HEK293 (cell line): ENCODE measurements at regions not wholly inside any gene's neighbourhood (a gene's known extent, or its start where the extent isn't known, plus 50 kb on each side); places are given as distances from the start of the nearest gene placed in this dataset.

Experiments used
- CTCF ChIA-PET: fragments of 350-600 bp; formaldehyde crosslinking; extraction: SDS; loops from one replicate; lab custom pipeline; 2021; ENCODE audit warnings: antibody characterized with exemption; lab: Yijun Ruan, JAX
- POLR2A ChIA-PET: fragments of 300-600 bp; formaldehyde crosslinking; extraction: SDS; loops from one replicate; lab custom pipeline; 2020; ENCODE audit warnings: antibody characterized with exemption, inconsistent platforms; lab: Yijun Ruan, JAX
- H3K27ac ChIP-seq: fragments of 200-500 bp; sonication (Bioruptor generic); 2 replicates; pipeline ENCODE4 v1.5.1; 2014; ENCODE audit warnings: low read depth, low read length, control low read depth, inconsistent platforms; ENCODE audit errors: extremely low read depth
- H3K36me3 ChIP-seq, 2 experiments: fragments of 200-500 bp in 1 of 2; sonication (Bioruptor generic) in 1 of 2; 1 replicate in 1 of 2; 2 replicates in 1 of 2; pipeline ENCODE4 v1.5.1; 2014 to 2017; ENCODE audit warnings: inconsistent platforms in 2 of 2, low read length in 2 of 2; ENCODE audit not compliant: control insufficient read depth in 2 of 2, insufficient read depth in 1 of 2
- H3K4me1 ChIP-seq: fragments of 200-500 bp; sonication (Bioruptor generic); 2 replicates; pipeline ENCODE4 v1.5.1; 2014; ENCODE audit warnings: mild to moderate bottlenecking, low read length, inconsistent platforms; ENCODE audit not compliant: control insufficient read depth, insufficient read depth
- H3K4me3 ChIP-seq: 2 replicates; pipeline ENCODE4 v1.5.1; 2011; ENCODE audit warnings: low read depth, mild to moderate bottlenecking, control low read depth, low read length, moderate library complexity
- H3K9me3 ChIP-seq: fragments of 200-500 bp; sonication (Bioruptor generic); 2 replicates; pipeline ENCODE4 v1.5.1; 2014; ENCODE audit warnings: low read depth, low read length, inconsistent platforms; ENCODE audit not compliant: control insufficient read depth, insufficient read depth
- BCL11A ChIP-seq: fragments of 450-650 bp; formaldehyde crosslinking; IDR thresholded peaks from 2 replicates; pipeline ENCODE4 v1.5.1; 2016; ENCODE audit warnings: low read depth, missing biosample characterization, missing genetic modification characterization
- ELK4 ChIP-seq: IDR thresholded peaks from 2 replicates; pipeline ENCODE4 v1.6.1; 2011; ENCODE audit warnings: mild to moderate bottlenecking, low read depth, low read length, borderline replicate concordance
- KLF10 ChIP-seq: fragments of 450-650 bp; IDR thresholded peaks from 2 replicates; pipeline ENCODE4 v1.5.1; 2018; ENCODE audit warnings: missing biosample characterization, mild to moderate bottlenecking, missing genetic modification characterization
- ZNF202 ChIP-seq: fragments of 450-650 bp; formaldehyde crosslinking; IDR thresholded peaks from 2 replicates; pipeline ENCODE4 v1.5.1; 2016; ENCODE audit warnings: missing biosample characterization, missing genetic modification characterization, borderline replicate concordance
- ZNF211 ChIP-seq: fragments of 450-650 bp; formaldehyde crosslinking; IDR thresholded peaks from 2 replicates; pipeline ENCODE4 v1.5.1; 2016; ENCODE audit warnings: low read depth, missing biosample characterization, missing genetic modification characterization
- ZNF354C ChIP-seq: fragments of 450-650 bp; formaldehyde crosslinking; IDR thresholded peaks from 2 replicates; pipeline ENCODE4 v1.5.1; 2016; ENCODE audit warnings: missing biosample characterization, missing genetic modification characterization, low read depth, borderline replicate concordance
- ZNF404 ChIP-seq: fragments of 450-650 bp; formaldehyde crosslinking; IDR thresholded peaks from 2 replicates; pipeline ENCODE4 v1.5.1; 2017; ENCODE audit warnings: missing biosample characterization, missing genetic modification characterization
- ZNF473 ChIP-seq: fragments of 450-650 bp; formaldehyde crosslinking; IDR thresholded peaks from 2 replicates; pipeline ENCODE4 v1.5.1; 2017; ENCODE audit warnings: missing biosample characterization, missing genetic modification characterization
- ZNF488 ChIP-seq: fragments of 450-650 bp; formaldehyde crosslinking; IDR thresholded peaks from 2 replicates; pipeline ENCODE4 v1.5.1; 2016; ENCODE audit warnings: missing biosample characterization, missing genetic modification characterization
- ZNF571 ChIP-seq: fragments of 450-650 bp; formaldehyde crosslinking; IDR thresholded peaks from 2 replicates; pipeline ENCODE4 v1.5.0; 2017; ENCODE audit warnings: missing biosample characterization, missing genetic modification characterization
- ZNF585B ChIP-seq: fragments of 450-650 bp; formaldehyde crosslinking; IDR thresholded peaks from 2 replicates; pipeline ENCODE4 v1.5.1; 2016; ENCODE audit warnings: missing biosample characterization, missing genetic modification characterization
- ZNF596 ChIP-seq: fragments of 450-650 bp; IDR thresholded peaks from 2 replicates; pipeline ENCODE4 v1.5.0; 2018; ENCODE audit warnings: missing biosample characterization, mild to moderate bottlenecking, missing genetic modification characterization, moderate library complexity
- ZNF623 ChIP-seq: fragments of 450-650 bp; formaldehyde crosslinking; IDR thresholded peaks from 2 replicates; pipeline ENCODE4 v1.5.1; 2016; ENCODE audit warnings: missing biosample characterization, missing genetic modification characterization
- ZNF624 ChIP-seq: fragments of 450-650 bp; formaldehyde crosslinking; IDR thresholded peaks from 2 replicates; pipeline ENCODE4 v1.5.1; 2017; ENCODE audit warnings: missing biosample characterization, missing genetic modification characterization
- ZNF677 ChIP-seq: fragments of 450-650 bp; IDR thresholded peaks from 2 replicates; pipeline ENCODE4 v1.5.0; 2018; ENCODE audit warnings: missing biosample characterization, mild to moderate bottlenecking, missing genetic modification characterization, moderate library complexity
- ZNF692 ChIP-seq: fragments of 450-650 bp; formaldehyde crosslinking; IDR thresholded peaks from 2 replicates; pipeline ENCODE4 v1.5.1; 2016; ENCODE audit warnings: missing biosample characterization, missing genetic modification characterization
- TF ChIP-seq, protein P1 (sequence below): fragments of 450-650 bp; formaldehyde crosslinking; IDR thresholded peaks from 2 replicates; pipeline ENCODE4 v1.5.1; 2016; ENCODE audit warnings: missing biosample characterization, missing genetic modification characterization, low read depth
- TF ChIP-seq, protein P2 (sequence below): fragments of 450-650 bp; formaldehyde crosslinking; optimal IDR thresholded peaks from 2 replicates; pipeline ENCODE3; 2016; ENCODE audit warnings: missing biosample characterization, mild to moderate bottlenecking, missing genetic modification characterization
- TF ChIP-seq, protein P3 (sequence below): fragments of 450-650 bp; formaldehyde crosslinking; IDR thresholded peaks from 2 replicates; pipeline ENCODE4 v1.5.1; 2016; ENCODE audit warnings: missing biosample characterization, missing genetic modification characterization
- TF ChIP-seq, protein P4 (sequence below): fragments of 450-650 bp; formaldehyde crosslinking; IDR thresholded peaks from 2 replicates; pipeline ENCODE4 v1.5.1; 2017; ENCODE audit warnings: missing biosample characterization, missing genetic modification characterization

DNA sequence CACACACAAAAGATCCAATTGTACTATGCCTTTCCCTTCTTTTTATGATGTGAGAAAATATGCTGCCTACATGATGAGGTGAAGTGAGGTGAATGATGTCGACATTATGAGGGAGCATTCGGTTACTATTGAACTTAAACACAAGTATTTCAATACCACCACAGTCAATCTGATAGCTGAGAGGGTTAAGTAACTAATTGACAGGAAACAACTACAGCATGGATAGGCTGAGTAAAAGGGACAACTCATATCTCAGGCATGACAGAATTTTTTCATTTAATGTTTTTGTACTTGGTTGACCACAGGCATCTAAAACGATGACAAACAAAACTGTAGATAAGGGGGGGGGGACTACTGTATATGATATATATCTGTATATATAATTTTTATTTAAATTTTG, 488.9 kb downstream of the SH2D4B start (continued):
- no peak for TF ChIP-seq ELK4
- TF ChIP-seq ZNF202 (tag by site-specific recombination) = no peak
- TF ChIP-seq, protein P1, sequence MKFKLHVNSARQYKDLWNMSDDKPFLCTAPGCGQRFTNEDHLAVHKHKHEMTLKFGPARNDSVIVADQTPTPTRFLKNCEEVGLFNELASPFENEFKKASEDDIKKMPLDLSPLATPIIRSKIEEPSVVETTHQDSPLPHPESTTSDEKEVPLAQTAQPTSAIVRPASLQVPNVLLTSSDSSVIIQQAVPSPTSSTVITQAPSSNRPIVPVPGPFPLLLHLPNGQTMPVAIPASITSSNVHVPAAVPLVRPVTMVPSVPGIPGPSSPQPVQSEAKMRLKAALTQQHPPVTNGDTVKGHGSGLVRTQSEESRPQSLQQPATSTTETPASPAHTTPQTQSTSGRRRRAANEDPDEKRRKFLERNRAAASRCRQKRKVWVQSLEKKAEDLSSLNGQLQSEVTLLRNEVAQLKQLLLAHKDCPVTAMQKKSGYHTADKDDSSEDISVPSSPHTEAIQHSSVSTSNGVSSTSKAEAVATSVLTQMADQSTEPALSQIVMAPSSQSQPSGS = no peak
- TF ChIP-seq ZNF692 = no peak
- no peak for TF ChIP-seq ZNF473

DNA sequence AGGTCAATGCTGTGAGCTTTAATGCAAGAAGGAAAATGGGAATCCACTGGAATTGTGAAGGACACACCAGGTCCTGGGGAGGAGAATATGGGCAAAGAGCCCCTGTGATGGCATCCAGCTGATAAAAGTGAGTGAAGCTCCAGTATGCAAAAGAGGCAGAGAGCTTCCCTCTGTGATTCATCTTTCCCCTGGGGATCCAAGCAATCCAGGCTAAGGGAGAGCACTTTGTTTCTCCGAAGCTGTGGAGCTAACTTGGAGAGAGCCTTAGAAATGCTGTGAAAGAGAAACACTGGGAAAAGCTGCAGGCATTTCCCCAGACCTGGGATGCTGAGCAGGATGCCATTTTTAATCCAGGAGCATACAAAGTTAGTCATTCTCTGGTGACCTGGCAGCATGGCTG, 489.5 kb downstream of the SH2D4B start:
- ChIA-PET CTCF (interaction anchor here (1.3 to 3.5 kb wide), 2 partner anchors 8 to 364 kb away, joined by 6 to 11 read pairs; no protein-coding TSS in a partner anchor), POLR2A (no interaction called here)
- no peak overlapping the region for H3K4me3 ChIP-seq
- no peak for TF ChIP-seq KLF10 (tag by site-specific recombination)
- TF ChIP-seq ZNF571 = no peak
- TF ChIP-seq, protein P2, sequence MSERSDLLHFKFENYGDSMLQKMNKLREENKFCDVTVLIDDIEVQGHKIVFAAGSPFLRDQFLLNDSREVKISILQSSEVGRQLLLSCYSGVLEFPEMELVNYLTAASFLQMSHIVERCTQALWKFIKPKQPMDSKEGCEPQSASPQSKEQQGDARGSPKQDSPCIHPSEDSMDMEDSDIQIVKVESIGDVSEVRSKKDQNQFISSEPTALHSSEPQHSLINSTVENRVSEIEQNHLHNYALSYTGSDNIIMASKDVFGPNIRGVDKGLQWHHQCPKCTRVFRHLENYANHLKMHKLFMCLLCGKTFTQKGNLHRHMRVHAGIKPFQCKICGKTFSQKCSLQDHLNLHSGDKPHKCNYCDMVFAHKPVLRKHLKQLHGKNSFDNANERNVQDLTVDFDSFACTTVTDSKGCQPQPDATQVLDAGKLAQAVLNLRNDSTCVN (tag by site-specific recombination) = no peak
- no peak for TF ChIP-seq ZNF677 (tag by site-specific recombination)
- TF ChIP-seq ZNF404 (tag by site-specific recombination) = no peak
- TF ChIP-seq ZNF624 (tag by site-specific recombination) = no peak
- TF ChIP-seq ZNF585B (tag by site-specific recombination) = no peak
- no peak for TF ChIP-seq ZNF211 (tag by site-specific recombination)
- no peak for TF ChIP-seq BCL11A
- no peak for TF ChIP-seq ZNF354C
- TF ChIP-seq ZNF623 = no peak
- TF ChIP-seq, protein P3, sequence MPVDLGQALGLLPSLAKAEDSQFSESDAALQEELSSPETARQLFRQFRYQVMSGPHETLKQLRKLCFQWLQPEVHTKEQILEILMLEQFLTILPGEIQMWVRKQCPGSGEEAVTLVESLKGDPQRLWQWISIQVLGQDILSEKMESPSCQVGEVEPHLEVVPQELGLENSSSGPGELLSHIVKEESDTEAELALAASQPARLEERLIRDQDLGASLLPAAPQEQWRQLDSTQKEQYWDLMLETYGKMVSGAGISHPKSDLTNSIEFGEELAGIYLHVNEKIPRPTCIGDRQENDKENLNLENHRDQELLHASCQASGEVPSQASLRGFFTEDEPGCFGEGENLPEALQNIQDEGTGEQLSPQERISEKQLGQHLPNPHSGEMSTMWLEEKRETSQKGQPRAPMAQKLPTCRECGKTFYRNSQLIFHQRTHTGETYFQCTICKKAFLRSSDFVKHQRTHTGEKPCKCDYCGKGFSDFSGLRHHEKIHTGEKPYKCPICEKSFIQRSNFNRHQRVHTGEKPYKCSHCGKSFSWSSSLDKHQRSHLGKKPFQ = no peak
- no peaks in the 10 kb centered on the region for H3K36me3 ChIP-seq
- H3K9me3 ChIP-seq = no peaks in the 10 kb centered on the region
- no peak overlapping the region for H3K27ac ChIP-seq
- H3K4me1 ChIP-seq = no peaks in the 10 kb centered on the region

GRCh38 chr10:81027706-81028105, 490.0 kb downstream of the SH2D4B start:
- CTCF ChIA-PET = interaction anchor here (1.3 to 3.5 kb wide), 2 partner anchors 9 to 364 kb away, joined by 6 to 11 read pairs; no protein-coding TSS in a partner anchor

More at GRCh38 chr10:81027706-81028105, 490.0 kb downstream of the SH2D4B start:
- Histone ChIP-seq H3K36me3 (no peaks in the 10 kb centered on the region), H3K9me3 (no peaks in the 10 kb centered on the region), H3K27ac (no peak overlapping the region), H3K4me3 (no peak overlapping the region), H3K4me1 (no peaks in the 10 kb centered on the region)
- POLR2A ChIA-PET = no interaction called here
- no peak for TF ChIP-seq ZNF488 (tag by site-specific recombination)
- TF ChIP-seq, protein P4, sequence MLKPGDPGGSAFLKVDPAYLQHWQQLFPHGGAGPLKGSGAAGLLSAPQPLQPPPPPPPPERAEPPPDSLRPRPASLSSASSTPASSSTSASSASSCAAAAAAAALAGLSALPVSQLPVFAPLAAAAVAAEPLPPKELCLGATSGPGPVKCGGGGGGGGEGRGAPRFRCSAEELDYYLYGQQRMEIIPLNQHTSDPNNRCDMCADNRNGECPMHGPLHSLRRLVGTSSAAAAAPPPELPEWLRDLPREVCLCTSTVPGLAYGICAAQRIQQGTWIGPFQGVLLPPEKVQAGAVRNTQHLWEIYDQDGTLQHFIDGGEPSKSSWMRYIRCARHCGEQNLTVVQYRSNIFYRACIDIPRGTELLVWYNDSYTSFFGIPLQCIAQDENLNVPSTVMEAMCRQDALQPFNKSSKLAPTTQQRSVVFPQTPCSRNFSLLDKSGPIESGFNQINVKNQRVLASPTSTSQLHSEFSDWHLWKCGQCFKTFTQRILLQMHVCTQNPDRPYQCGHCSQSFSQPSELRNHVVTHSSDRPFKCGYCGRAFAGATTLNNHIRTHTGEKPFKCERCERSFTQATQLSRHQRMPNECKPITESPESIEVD (tag by site-specific recombination) = no peak
- TF ChIP-seq ZNF596 (tag by site-specific recombination) = no peak
